Neural progenitor cell (in vitro differentiated cells): ENCODE measurements at regions not wholly inside any gene's neighbourhood (a gene's known extent, or its start where the extent isn't known, plus 50 kb on each side); places are given as distances from the start of the nearest gene placed in this dataset.

ENCODE experiments used
- CTCF ChIP-seq: fragments of 200-600 bp; sonication (generic); IDR thresholded peaks from 2 replicates; pipeline ENCODE4 v1.5.1; 2017; ENCODE audit warnings: antibody characterized with exemption, mild to moderate bottlenecking
- EZH2 ChIP-seq: fragments of 200-600 bp; sonication (generic); IDR thresholded peaks from 2 replicates; pipeline ENCODE4 v1.6.1; 2017; ENCODE audit warnings: antibody characterized with exemption, mild to moderate bottlenecking, moderate library complexity
- EZH2phosphoT487 ChIP-seq: fragments of 200-600 bp; sonication (generic); IDR thresholded peaks from 2 replicates; pipeline ENCODE4 v1.6.1; 2017; ENCODE audit warnings: antibody characterized with exemption

- TF ChIP-seq CTCF (no peak), EZH2phosphoT487 (no peak), EZH2 (no peak)
These were observed 196.9 kb downstream of the C1D start for GRCh38 chr2:67865917-67866316.
